ENCODE measurements at regions not wholly inside any gene's neighbourhood (a gene's known extent, or its start where the extent isn't known, plus 50 kb on each side); places are given as distances from the start of the nearest gene placed in this dataset.

- H3K36me3 ChIP-seq (ENCODE audit: insufficient read depth, low read length): no peaks in the 10 kb centered on the region; the same call in 1 of the 2 replicates
- no peak overlapping the region for H3K9ac ChIP-seq (ENCODE audit: low read depth, low read length)
- H3K9me3 ChIP-seq (ENCODE audit: control insufficient read depth, insufficient read depth, low read length): peaks cover 6% of the 10 kb centered on the region; the same call in 1 of the 2 replicates
- no peaks in the 10 kb centered on the region; the same call in 1 of the 2 replicates for H3K4me1 ChIP-seq (ENCODE audit: insufficient read depth, low read length)
These were observed 656.7 kb upstream of the CCDC54 start for GRCh38 chr3:106720510-106720909.

- Histone ChIP-seq H3K36me3 (ENCODE audit: insufficient read depth, low read length) (no peaks in the 10 kb centered on the region; the same call in 1 of the 2 replicates), H3K9me3 (ENCODE audit: control insufficient read depth, insufficient read depth, low read length) (peaks cover 6% of the 10 kb centered on the region; the same call in 1 of the 2 replicates), H3K4me1 (ENCODE audit: insufficient read depth, low read length) (peaks cover 13% of the 10 kb centered on the region; the same call in 1 of the 2 replicates), H3K9ac (ENCODE audit: low read depth, low read length) (no peak overlapping the region)
These were observed 651.7 kb upstream of the CCDC54 start for GRCh38 chr3:106725566-106725965.

GRCh38 chr3:106728315-106729098 lies 648.7 kb upstream of the CCDC54 start:
- no peaks in the 10 kb centered on the region for H3K36me3 ChIP-seq (ENCODE audit: insufficient read depth, low read length)
- peaks cover 13% of the 10 kb centered on the region; the same call in 1 of the 2 replicates for H3K4me1 ChIP-seq (ENCODE audit: insufficient read depth, low read length)
- H3K9me3 ChIP-seq (ENCODE audit: control insufficient read depth, insufficient read depth, low read length): no peaks in the 10 kb centered on the region
- no peak overlapping the region for H3K9ac ChIP-seq (ENCODE audit: low read depth, low read length)

DNA sequence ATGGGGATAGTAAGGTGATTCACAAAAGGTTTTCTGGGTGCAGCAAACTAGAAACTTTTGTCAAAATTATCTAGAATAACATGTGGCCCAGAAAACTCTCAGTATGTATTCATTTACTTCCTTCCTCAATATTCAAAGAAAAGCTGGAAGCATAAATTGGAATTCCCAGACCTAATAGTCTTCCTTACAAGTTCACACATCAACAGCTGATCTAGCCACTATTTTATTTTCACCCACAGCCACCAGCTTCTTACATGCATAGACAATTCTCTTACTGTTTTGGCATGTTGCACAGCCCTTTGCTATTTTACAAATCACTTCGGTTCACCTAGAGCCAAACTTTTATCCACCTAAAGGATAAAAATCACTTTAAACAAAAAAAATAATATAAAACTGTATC lies 647.8 kb upstream of the CCDC54 start:
- H3K9ac ChIP-seq (ENCODE audit: low read depth, low read length): no peak overlapping the region

DNA sequence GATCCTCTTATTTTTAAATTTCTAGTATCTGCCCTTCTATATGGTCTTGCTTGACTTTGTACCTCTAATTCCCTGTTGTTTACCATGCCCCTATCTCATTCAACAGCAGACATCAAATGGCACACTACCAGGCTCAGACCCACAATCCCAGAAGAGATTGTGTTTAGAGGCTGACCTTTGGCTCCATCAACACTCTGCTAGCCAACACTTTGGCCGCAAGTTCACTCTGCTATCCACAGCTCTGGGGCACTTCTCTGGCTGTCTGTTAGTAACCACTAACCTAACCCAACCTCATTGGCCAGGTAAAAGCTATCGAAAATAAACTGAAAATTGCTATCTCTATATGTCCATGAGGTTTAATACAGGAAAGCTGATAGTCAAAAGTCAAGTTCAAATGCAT lies 646.0 kb upstream of the CCDC54 start:
- H3K9ac ChIP-seq (ENCODE audit: low read depth, low read length): no peak overlapping the region
- peaks cover 13% of the 10 kb centered on the region; the same call in 1 of the 2 replicates for H3K4me1 ChIP-seq (ENCODE audit: insufficient read depth, low read length)
- H3K36me3 ChIP-seq (ENCODE audit: insufficient read depth, low read length): no peaks in the 10 kb centered on the region

More for the DNA sequence above, 647.8 kb upstream of the CCDC54 start:
- H3K4me1 ChIP-seq (ENCODE audit: insufficient read depth, low read length): peaks cover 13% of the 10 kb centered on the region; the same call in 1 of the 2 replicates
- H3K36me3 ChIP-seq (ENCODE audit: insufficient read depth, low read length): no peaks in the 10 kb centered on the region
- H3K9me3 ChIP-seq (ENCODE audit: control insufficient read depth, insufficient read depth, low read length): no peaks in the 10 kb centered on the region

GRCh38 chr3:106734712-106735111 lies 642.5 kb upstream of the CCDC54 start:
- Histone ChIP-seq H3K9me3 (ENCODE audit: control insufficient read depth, insufficient read depth, low read length) (no peaks in the 10 kb centered on the region), H3K9ac (ENCODE audit: low read depth, low read length) (no peak overlapping the region), H3K36me3 (ENCODE audit: insufficient read depth, low read length) (no peaks in the 10 kb centered on the region), H3K4me1 (ENCODE audit: insufficient read depth, low read length) (no peaks in the 10 kb centered on the region)

More for the DNA sequence above, 646.0 kb upstream of the CCDC54 start:
- H3K9me3 ChIP-seq (ENCODE audit: control insufficient read depth, insufficient read depth, low read length): no peaks in the 10 kb centered on the region

- Histone ChIP-seq H3K36me3 (ENCODE audit: insufficient read depth, low read length) (no peaks in the 10 kb centered on the region), H3K9me3 (ENCODE audit: control insufficient read depth, insufficient read depth, low read length) (no peaks in the 10 kb centered on the region), H3K9ac (ENCODE audit: low read depth, low read length) (no peak overlapping the region), H3K4me1 (ENCODE audit: insufficient read depth, low read length) (peaks cover 3% of the 10 kb centered on the region; the same call in 1 of the 2 replicates)
These were observed 640.0 kb upstream of the CCDC54 start for GRCh38 chr3:106737265-106737664.

DNA sequence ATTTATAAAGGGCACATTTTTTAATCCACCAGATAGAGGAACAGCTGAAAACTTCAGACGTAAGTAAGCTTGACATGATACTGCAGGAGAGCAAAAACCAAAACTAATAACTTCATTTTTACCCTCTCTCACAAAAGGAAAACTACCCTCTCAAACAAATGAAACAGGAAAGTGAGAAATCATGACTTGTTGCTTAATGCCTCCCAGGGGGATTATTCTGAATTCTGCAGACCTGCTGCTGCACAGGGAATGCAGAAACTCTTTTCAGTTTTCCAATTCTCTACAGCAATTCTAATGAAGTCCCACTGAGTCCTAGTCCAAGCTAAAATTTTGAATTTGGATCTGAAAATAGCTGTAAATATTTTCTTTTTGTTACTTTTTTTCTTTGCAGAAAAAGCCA lies 637.1 kb upstream of the CCDC54 start:
- no peak overlapping the region for H3K9ac ChIP-seq (ENCODE audit: low read depth, low read length)
- H3K4me1 ChIP-seq (ENCODE audit: insufficient read depth, low read length): peaks cover 8% of the 10 kb centered on the region; the same call in 1 of the 2 replicates
- H3K36me3 ChIP-seq (ENCODE audit: insufficient read depth, low read length): no peaks in the 10 kb centered on the region
- no peaks in the 10 kb centered on the region for H3K9me3 ChIP-seq (ENCODE audit: control insufficient read depth, insufficient read depth, low read length)

GRCh38 chr3:106745344-106746168 lies 631.7 kb upstream of the CCDC54 start:
- H3K4me1 ChIP-seq (ENCODE audit: insufficient read depth, low read length): peaks cover 19% of the 10 kb centered on the region; the same call in 1 of the 2 replicates
- no peaks in the 10 kb centered on the region for H3K9me3 ChIP-seq (ENCODE audit: control insufficient read depth, insufficient read depth, low read length)
- H3K9ac ChIP-seq (ENCODE audit: low read depth, low read length): no peak overlapping the region
- no peaks in the 10 kb centered on the region for H3K36me3 ChIP-seq (ENCODE audit: insufficient read depth, low read length)

GRCh38 chr3:106746286-106746685 lies 631.0 kb upstream of the CCDC54 start:
- H3K4me1 ChIP-seq (ENCODE audit: insufficient read depth, low read length): peaks cover 19% of the 10 kb centered on the region; the same call in 1 of the 2 replicates
- no peaks in the 10 kb centered on the region for H3K36me3 ChIP-seq (ENCODE audit: insufficient read depth, low read length)
- H3K9me3 ChIP-seq (ENCODE audit: control insufficient read depth, insufficient read depth, low read length): no peaks in the 10 kb centered on the region
- no peak overlapping the region for H3K9ac ChIP-seq (ENCODE audit: low read depth, low read length)

- no peaks in the 10 kb centered on the region for H3K36me3 ChIP-seq (ENCODE audit: insufficient read depth, low read length)
- no peak overlapping the region for H3K9ac ChIP-seq (ENCODE audit: low read depth, low read length)
- H3K9me3 ChIP-seq (ENCODE audit: control insufficient read depth, insufficient read depth, low read length): no peaks in the 10 kb centered on the region
- H3K4me1 ChIP-seq (ENCODE audit: insufficient read depth, low read length): peaks cover 11% of the 10 kb centered on the region; the same call in 1 of the 2 replicates
These were observed 628.6 kb upstream of the CCDC54 start for GRCh38 chr3:106748472-106749262.

DNA sequence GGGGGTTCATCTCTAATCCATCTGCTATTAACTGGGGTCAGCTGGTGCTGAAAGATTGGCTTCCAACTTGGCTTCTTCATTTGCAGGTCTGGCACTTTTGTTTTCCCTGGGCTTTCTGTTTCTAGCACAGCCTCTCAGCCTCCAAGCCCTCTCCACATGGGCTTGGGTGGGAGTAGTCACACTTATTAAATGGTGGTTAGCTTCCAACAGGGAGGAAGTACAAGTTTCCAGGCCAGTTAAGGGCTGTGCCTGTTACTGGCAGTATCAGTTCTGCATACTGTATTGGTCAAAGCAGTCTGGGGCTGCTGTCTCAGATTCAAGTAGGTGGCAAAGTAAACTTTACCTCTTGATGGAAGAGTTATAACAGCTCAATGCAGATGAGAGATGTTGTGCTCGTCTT lies 627.1 kb upstream of the CCDC54 start:
- H3K9me3 ChIP-seq (ENCODE audit: control insufficient read depth, insufficient read depth, low read length): no peaks in the 10 kb centered on the region; the same call in 1 of the 2 replicates
- no peaks in the 10 kb centered on the region for H3K36me3 ChIP-seq (ENCODE audit: insufficient read depth, low read length)
- peaks cover 11% of the 10 kb centered on the region; the same call in 1 of the 2 replicates for H3K4me1 ChIP-seq (ENCODE audit: insufficient read depth, low read length)
- no peak overlapping the region for H3K9ac ChIP-seq (ENCODE audit: low read depth, low read length)

GRCh38 chr3:106755336-106755735 lies 621.9 kb upstream of the CCDC54 start:
- Histone ChIP-seq H3K36me3 (ENCODE audit: insufficient read depth, low read length) (no peaks in the 10 kb centered on the region), H3K9ac (ENCODE audit: low read depth, low read length) (no peak overlapping the region), H3K4me1 (ENCODE audit: insufficient read depth, low read length) (0 out of 2 replicates have a peak, but pooled peaks cover under 1% of the 10 kb centered on the region), H3K9me3 (ENCODE audit: control insufficient read depth, insufficient read depth, low read length) (peaks cover 2% of the 10 kb centered on the region; the same call in 1 of the 2 replicates)

DNA sequence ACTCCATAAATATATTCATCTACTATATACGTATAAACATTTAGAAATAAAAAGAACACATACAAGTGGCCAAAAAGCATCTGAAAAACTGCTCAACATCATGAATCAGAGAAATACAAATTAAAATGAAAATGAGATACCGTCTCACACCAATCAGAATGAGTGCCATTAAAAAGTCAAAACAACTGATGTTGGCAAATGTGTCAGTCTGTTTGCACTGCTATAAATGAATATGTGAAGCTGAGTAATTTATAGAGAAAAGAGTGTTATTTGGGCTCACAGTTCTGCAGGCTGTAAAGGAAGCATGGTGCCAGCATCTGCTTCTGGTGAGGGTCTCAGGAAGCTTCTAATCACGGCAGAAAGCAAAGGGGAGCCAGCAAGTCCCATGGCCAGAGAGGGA lies 620.3 kb upstream of the CCDC54 start:
- Histone ChIP-seq H3K36me3 (ENCODE audit: insufficient read depth, low read length) (no peaks in the 10 kb centered on the region), H3K9ac (ENCODE audit: low read depth, low read length) (no peak overlapping the region), H3K9me3 (ENCODE audit: control insufficient read depth, insufficient read depth, low read length) (peaks cover 2% of the 10 kb centered on the region; the same call in 1 of the 2 replicates), H3K4me1 (ENCODE audit: insufficient read depth, low read length) (no peaks in the 10 kb centered on the region)

Data from ES-I3 (cell line).